Right atrium auricular region (tissue), 2 donors: ENCODE measurements at regions not wholly inside any gene's neighbourhood (a gene's known extent, or its start where the extent isn't known, plus 50 kb on each side); places are given as distances from the start of the nearest gene placed in this dataset.
"Not testable (repeated sequence)": the region's sequence is repeated elsewhere in the genome, so short reads cannot be mapped to it uniquely, and the experiment has no call there.

Experiments used
- DNase-seq: peaks from one replicate; pipeline ENCODE4 v3.0.0-alpha.2; 2019; ENCODE audit warnings: low spot score
- H3K27ac ChIP-seq, 2 donors: fragments of 200-600 bp; sonication (generic); 1 replicate in 1 of 2; 2 replicates in 1 of 2; pipeline ENCODE4 v1.5.1; 2016 to 2019
- H3K27me3 ChIP-seq, 2 donors: fragments of 200-600 bp; sonication (generic); one replicate each; pipeline versions ENCODE4 v1.5.1 to v1.6.0; 2017 to 2019
- H3K36me3 ChIP-seq: fragments of 200-600 bp; sonication (generic); one replicate; pipeline ENCODE4 v1.5.1; 2016
- H3K4me1 ChIP-seq, 2 donors: fragments of 200-600 bp; sonication (generic); one replicate each; pipeline versions ENCODE4 v1.5.1 to v1.6.0; 2017 to 2019
- H3K4me3 ChIP-seq, 2 donors: fragments of 200-600 bp; sonication (generic); 1 replicate in 1 of 2; 2 replicates in 1 of 2; pipeline ENCODE4 v1.5.1; 2017 to 2019; ENCODE audit warnings: mild to moderate bottlenecking in 1 of 2, moderate library complexity in 1 of 2
- H3K9me3 ChIP-seq, 2 donors: fragments of 200-600 bp; sonication (generic); one replicate each; pipeline ENCODE4 v1.5.1; 2019
- CTCF ChIP-seq, 2 donors: fragments of 200-600 bp; sonication (generic); IDR thresholded peaks; one replicate each; pipeline ENCODE4 v1.5.1; 2019; ENCODE audit warnings: antibody characterized with exemption in 2 of 2

GRCh38 chr10:76618641-76619040, 1019.0 kb downstream of the KCNMA1 start:
- no peak for DNase-seq
- Histone ChIP-seq H3K27ac (no peak overlapping the region), H3K4me1 (no peaks in the 10 kb centered on the region), H3K9me3 (no peaks in the 10 kb centered on the region), H3K4me3 (no peak overlapping the region), H3K36me3 (no peaks in the 10 kb centered on the region), H3K27me3 (no peaks in the 10 kb centered on the region)
- no peak for TF ChIP-seq CTCF (IDR thresholded peaks at IDR 0.05)

- Histone ChIP-seq H3K27ac (no peak overlapping the region), H3K4me1 (no peaks in the 10 kb centered on the region), H3K36me3 (no peaks in the 10 kb centered on the region), H3K27me3 (no peaks in the 10 kb centered on the region), H3K4me3 (no peak overlapping the region), H3K9me3 (no peaks in the 10 kb centered on the region)
- DNase-seq = no peak
- no peak for TF ChIP-seq CTCF (IDR thresholded peaks at IDR 0.05)
Measured at GRCh38 chr10:76618171-76618570, 1019.4 kb downstream of the KCNMA1 start.

GRCh38 chr10:76616666-76617065, 1020.9 kb downstream of the KCNMA1 start:
- DNase-seq, H3K36me3 ChIP-seq, H3K4me1 ChIP-seq, H3K27me3 ChIP-seq, H3K27ac ChIP-seq, H3K4me3 ChIP-seq, H3K9me3 ChIP-seq: not testable (repeated sequence)

- DNase-seq = no peak
- Histone ChIP-seq H3K27me3 (no peaks in the 10 kb centered on the region), H3K9me3 (no peaks in the 10 kb centered on the region)
Measured at GRCh38 chr10:76615049-76615448, 1022.6 kb downstream of the KCNMA1 start.

More at GRCh38 chr10:76615049-76615448, 1022.6 kb downstream of the KCNMA1 start:
- TF ChIP-seq CTCF (IDR thresholded peaks at IDR 0.05) = no peak
- Histone ChIP-seq H3K4me1 (no peaks in the 10 kb centered on the region), H3K27ac (no peak overlapping the region), H3K36me3 (no peaks in the 10 kb centered on the region), H3K4me3 (no peak overlapping the region)
